ENCODE measurements at regions not wholly inside any gene's neighbourhood (a gene's known extent, or its start where the extent isn't known, plus 50 kb on each side); places are given as distances from the start of the nearest gene placed in this dataset.

- Histone ChIP-seq H4K20me1 (replicated peaks in 1 of 2; ENCODE audit: control insufficient read depth in 1 of 2, insufficient read depth in 2 of 2, low read length in 2 of 2) (no peaks in the 10 kb centered on the region), H3K79me1 (ENCODE audit: low read depth, low read length) (no peaks in the 10 kb centered on the region), H2BK12ac (ENCODE audit: low read depth, low read length) (no peak overlapping the region), H3K27me3 (replicated peaks in 1 of 4; ENCODE audit: control insufficient read depth in 3 of 4, extremely low read depth in 1 of 4, insufficient read depth in 3 of 4, low read length in 3 of 4) (no peaks in the 10 kb centered on the region), H2AK5ac (ENCODE audit: low read depth, low read length) (no peak overlapping the region), H3K56ac (replicated peaks; ENCODE audit: insufficient read length, low read depth, low read length) (no peak overlapping the region), H3K23me2 (ENCODE audit: low read depth, low read length) (no peaks in the 10 kb centered on the region), H4K8ac (ENCODE audit: extremely low read depth, insufficient read depth, low read length) (no peak overlapping the region), H2BK20ac (ENCODE audit: low read length) (no peak overlapping the region), H2BK15ac (ENCODE audit: low read length) (no peak overlapping the region), H4K91ac (replicated peaks; ENCODE audit: insufficient read length, low read length) (no peak overlapping the region), H3K4me3 (ENCODE audit: extremely low read depth in 1 of 4, insufficient read depth in 2 of 4, low read depth in 3 of 4, low read length in 4 of 4) (no peak overlapping the region), H3K9ac (replicated peaks in 1 of 4; ENCODE audit: extremely low read depth in 1 of 4, low read depth in 3 of 4, low read length in 3 of 4) (no peak overlapping the region), H3K36me3 (ENCODE audit: control insufficient read depth in 2 of 4, insufficient read depth in 4 of 4, low read length in 3 of 4) (no peaks in the 10 kb centered on the region), H4K5ac (ENCODE audit: insufficient read length, low read depth, low read length) (no peak overlapping the region), H3K23ac (ENCODE audit: insufficient read length) (no peak overlapping the region), H3K4me1 (replicated peaks in 1 of 4; ENCODE audit: control insufficient read depth in 3 of 4, insufficient read depth in 4 of 4, low read length in 3 of 4) (no peaks in the 10 kb centered on the region), H2BK5ac (ENCODE audit: low read depth, low read length) (no peak overlapping the region), H3K9me3 (ENCODE audit: insufficient read depth in 2 of 2, low read depth in 1 of 2, low read length in 1 of 2) (no peaks in the 10 kb centered on the region), H3K27ac (ENCODE audit: low read depth, low read length) (no peak overlapping the region), H3K14ac (ENCODE audit: insufficient read length) (no peak overlapping the region), H3K4ac (replicated peaks; ENCODE audit: insufficient read length, low read depth, low read length) (no peak overlapping the region), H3K79me2 (ENCODE audit: control insufficient read depth in 1 of 2, insufficient read depth in 2 of 2, low read length in 2 of 2) (no peaks in the 10 kb centered on the region), H3K18ac (ENCODE audit: extremely low read depth, low read length) (no peak overlapping the region), H2BK120ac (replicated peaks; ENCODE audit: low read depth, low read length) (no peak overlapping the region), H2AFZ (ENCODE audit: low read length) (no peak overlapping the region), H3K4me2 (ENCODE audit: insufficient read depth in 1 of 2, low read depth in 2 of 2, low read length in 2 of 2) (no peak overlapping the region)
- ChIA-PET CTCF (ENCODE audit: partially characterized antibody) (interaction anchor here (0.5 to 1.2 kb wide), 4 partner anchors 9 to 180 kb away, joined by 3 to 5 read pairs (median 4); no protein-coding TSS in a partner anchor), POLR2A (ENCODE audit: partially characterized antibody) (interaction anchor here (1.0 kb wide), 1 partner anchor 147 kb away, joined by 3 read pairs; no protein-coding TSS in a partner anchor)
- TF ChIP-seq CBX5 (IDR thresholded peaks at IDR 0.05; ENCODE audit: low read depth, low read length) = no peak
- TF ChIP-seq EZH2 (IDR thresholded peaks at IDR 0.05; ENCODE audit: low read depth, low read length, severe bottlenecking) = no peak
- TF ChIP-seq TEAD4 (IDR thresholded peaks at IDR 0.05; ENCODE audit: low read depth, low read length) = no peak
- no peak for DNase-seq (ENCODE audit: low read depth in 1 of 2, low spot score in 2 of 2)
- WGBS, 2 experiments (ENCODE audit: extremely low coverage in 1 of 2, insufficient coverage in 1 of 2, insufficient read length in 1 of 2, insufficient replicate concordance in 2 of 2, low coverage in 1 of 2, low lambda C conversion rate in 2 of 2, missing lambda C conversion rate in 1 of 2) = 86% methylated on average over 1 of the region's 1 CpG; no CpG with 5 or more reads in 1 of the 2 experiments
- no peak for FAIRE-seq
Measured at GRCh38 chr19:14325863-14326262, 55.4 kb upstream of the ADGRE5 start.

Measured in H1 (cell line).